OCI-LY3 (cell line): ENCODE measurements at regions not wholly inside any gene's neighbourhood (a gene's known extent, or its start where the extent isn't known, plus 50 kb on each side); places are given as distances from the start of the nearest gene placed in this dataset.
"Not testable (repeated sequence)": the region's sequence is repeated elsewhere in the genome, so short reads cannot be mapped to it uniquely, and the experiment has no call there.

Experiments used
- H2AFZ ChIP-seq: fragments of 200-600, 300-600 bp; shearing (Covaris generic); 2 replicates; pipeline ENCODE4 v1.6.0; 2014; ENCODE audit warnings: antibody characterized with exemption, low read depth, low read length
- H3K27ac ChIP-seq: fragments of 200-600, 300-600 bp; sonication (generic); 2 replicates; pipeline ENCODE4 v1.5.1; 2014; ENCODE audit warnings: mild to moderate bottlenecking, low read length, moderate library complexity, mixed read lengths
- H3K27me3 ChIP-seq: fragments of 200-600, 300-600 bp; sonication (generic); 2 replicates; pipeline ENCODE4 v1.6.1; 2014; ENCODE audit warnings: low read depth, low read length, mixed read lengths
- H3K36me3 ChIP-seq: fragments of 200-600, 300-600 bp; sonication (generic); replicated peaks from 2 replicates; pipeline ENCODE3; 2014; ENCODE audit warnings: low read depth, low read length, mixed read lengths
- H3K4me1 ChIP-seq: fragments of 300-600, 200-600 bp; sonication (generic); 2 replicates; pipeline ENCODE4 v1.6.1; 2014; ENCODE audit warnings: low read length, mixed read lengths
- H3K4me2 ChIP-seq: fragments of 200-600, 300-600 bp; sonication (generic); 2 replicates; pipeline ENCODE4 v1.6.1; 2014; ENCODE audit warnings: low read length, mixed read lengths
- H3K4me3 ChIP-seq: fragments of 300-600, 200-600 bp; sonication (generic); 2 replicates; pipeline ENCODE4 v1.5.1; 2014; ENCODE audit warnings: antibody characterized with exemption, mild to moderate bottlenecking, low read length, moderate library complexity
- H3K79me2 ChIP-seq: fragments of 300-600, 200-600 bp; shearing (Covaris generic); 2 replicates; pipeline ENCODE4 v1.6.1; 2014; ENCODE audit warnings: mild to moderate bottlenecking, low read length, mixed read lengths
- H3K9ac ChIP-seq: fragments of 300-600, 200-600 bp; shearing (Covaris generic); 2 replicates; pipeline ENCODE4 v1.6.0; 2014; ENCODE audit warnings: mild to moderate bottlenecking, low read length, moderate library complexity
- H3K9me3 ChIP-seq: fragments of 200-600, 300-600 bp; shearing (Covaris generic); 2 replicates; pipeline ENCODE4 v1.6.1; 2014; ENCODE audit warnings: low read length, mixed read lengths; ENCODE audit not compliant: insufficient read depth
- H4K20me1 ChIP-seq: fragments of 200-600, 300-600 bp; sonication (generic); 2 replicates; pipeline ENCODE4 v1.6.1; 2016; ENCODE audit warnings: low read length, mixed read lengths; ENCODE audit not compliant: insufficient read depth
- EZH2phosphoT487 ChIP-seq: fragments of 200-600 bp; shearing (Covaris generic); IDR thresholded peaks from 2 replicates; pipeline ENCODE4 v1.6.1; 2018; ENCODE audit warnings: antibody characterized with exemption, mixed run types, low read depth
- TF ChIP-seq, protein P1 (sequence below): fragments of 200-600, 300-600 bp; sonication (generic); IDR thresholded peaks from 2 replicates; pipeline ENCODE4 v1.5.1; 2014; ENCODE audit warnings: antibody characterized with exemption, low read length, low read depth

DNA sequence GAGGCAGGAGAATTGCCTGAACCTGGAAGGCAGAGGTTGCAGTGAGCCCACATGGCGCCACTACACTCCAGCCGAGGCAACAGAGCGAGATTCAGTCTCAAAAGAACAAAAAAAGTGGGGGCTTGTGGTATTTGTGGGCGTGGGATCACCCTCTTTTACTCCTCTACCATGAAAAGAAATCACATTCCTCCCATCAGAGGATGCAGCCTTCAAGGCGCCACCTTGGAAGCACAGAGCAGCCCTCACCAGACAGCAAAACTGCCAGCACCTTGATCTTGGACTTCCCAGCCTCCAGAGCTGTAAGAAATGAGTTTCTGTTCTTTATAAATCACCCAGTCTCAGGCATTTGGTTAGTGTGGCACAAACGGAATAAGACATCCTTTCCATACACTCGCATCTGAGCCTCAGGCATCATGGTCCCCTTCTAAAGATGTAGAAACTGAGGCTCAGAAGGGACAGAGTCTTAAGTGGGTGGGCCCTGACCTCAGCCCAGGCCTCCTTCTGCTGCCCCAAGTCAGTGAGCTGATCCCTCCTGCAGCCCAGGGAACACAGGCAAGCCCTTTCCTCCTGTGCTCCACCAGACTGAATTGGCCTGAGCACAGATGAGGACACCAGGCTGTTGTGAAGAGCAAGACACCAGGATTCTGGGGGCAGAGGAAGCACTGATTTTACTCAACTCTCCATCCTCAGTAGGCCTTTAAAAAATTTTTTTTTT lies 201.7 kb upstream of the LINGO1 start:
- Histone ChIP-seq H3K4me3 (no peak overlapping the region), H3K36me3 (no peaks in the 10 kb centered on the region), H3K9ac (no peak overlapping the region), H3K9me3 (no peaks in the 10 kb centered on the region), H3K27me3 (no peaks in the 10 kb centered on the region), H2AFZ (no peak overlapping the region), H3K4me1 (peaks cover 17% of the 10 kb centered on the region), H3K79me2 (no peaks in the 10 kb centered on the region), H3K4me2 (no peak overlapping the region), H4K20me1 (no peaks in the 10 kb centered on the region), H3K27ac (no peak overlapping the region)
- TF ChIP-seq, protein P1, sequence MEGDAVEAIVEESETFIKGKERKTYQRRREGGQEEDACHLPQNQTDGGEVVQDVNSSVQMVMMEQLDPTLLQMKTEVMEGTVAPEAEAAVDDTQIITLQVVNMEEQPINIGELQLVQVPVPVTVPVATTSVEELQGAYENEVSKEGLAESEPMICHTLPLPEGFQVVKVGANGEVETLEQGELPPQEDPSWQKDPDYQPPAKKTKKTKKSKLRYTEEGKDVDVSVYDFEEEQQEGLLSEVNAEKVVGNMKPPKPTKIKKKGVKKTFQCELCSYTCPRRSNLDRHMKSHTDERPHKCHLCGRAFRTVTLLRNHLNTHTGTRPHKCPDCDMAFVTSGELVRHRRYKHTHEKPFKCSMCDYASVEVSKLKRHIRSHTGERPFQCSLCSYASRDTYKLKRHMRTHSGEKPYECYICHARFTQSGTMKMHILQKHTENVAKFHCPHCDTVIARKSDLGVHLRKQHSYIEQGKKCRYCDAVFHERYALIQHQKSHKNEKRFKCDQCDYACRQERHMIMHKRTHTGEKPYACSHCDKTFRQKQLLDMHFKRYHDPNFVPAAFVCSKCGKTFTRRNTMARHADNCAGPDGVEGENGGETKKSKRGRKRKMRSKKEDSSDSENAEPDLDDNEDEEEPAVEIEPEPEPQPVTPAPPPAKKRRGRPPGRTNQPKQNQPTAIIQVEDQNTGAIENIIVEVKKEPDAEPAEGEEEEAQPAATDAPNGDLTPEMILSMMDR = no peak
- TF ChIP-seq EZH2phosphoT487 = no peak

DNA sequence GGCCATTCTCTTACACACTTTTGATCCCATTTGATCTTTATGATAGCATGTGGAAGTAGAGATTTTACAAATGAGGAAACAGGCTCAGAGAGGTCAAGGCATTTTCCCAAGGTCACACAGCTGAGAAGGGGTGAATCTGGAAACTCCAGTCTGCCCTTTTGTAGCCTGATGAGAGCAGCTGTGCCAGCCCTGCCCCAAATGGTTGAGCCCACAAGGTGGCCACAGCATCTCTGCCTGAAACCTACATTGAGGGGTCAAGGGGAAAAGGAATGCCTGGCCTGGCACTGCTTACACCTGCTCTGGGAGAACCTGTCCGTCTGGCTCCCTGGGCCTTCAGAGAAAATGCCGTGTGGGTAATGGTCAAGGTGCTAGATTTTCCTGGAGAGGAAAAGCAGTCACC lies 200.2 kb upstream of the LINGO1 start:
- no peak overlapping the region for H3K4me2 ChIP-seq
- TF ChIP-seq EZH2phosphoT487 = no peak
- TF ChIP-seq, protein P1 = no peak
- H3K4me3 ChIP-seq = no peak overlapping the region
- no peaks in the 10 kb centered on the region for H3K79me2 ChIP-seq
- no peaks in the 10 kb centered on the region for H3K27me3 ChIP-seq
- H3K9me3 ChIP-seq = no peaks in the 10 kb centered on the region
- no peaks in the 10 kb centered on the region for H4K20me1 ChIP-seq
- H3K9ac ChIP-seq = no peak overlapping the region
- peaks cover 17% of the 10 kb centered on the region for H3K4me1 ChIP-seq
- H3K36me3 ChIP-seq = no peaks in the 10 kb centered on the region
- no peak overlapping the region for H3K27ac ChIP-seq
- no peak overlapping the region for H2AFZ ChIP-seq

DNA sequence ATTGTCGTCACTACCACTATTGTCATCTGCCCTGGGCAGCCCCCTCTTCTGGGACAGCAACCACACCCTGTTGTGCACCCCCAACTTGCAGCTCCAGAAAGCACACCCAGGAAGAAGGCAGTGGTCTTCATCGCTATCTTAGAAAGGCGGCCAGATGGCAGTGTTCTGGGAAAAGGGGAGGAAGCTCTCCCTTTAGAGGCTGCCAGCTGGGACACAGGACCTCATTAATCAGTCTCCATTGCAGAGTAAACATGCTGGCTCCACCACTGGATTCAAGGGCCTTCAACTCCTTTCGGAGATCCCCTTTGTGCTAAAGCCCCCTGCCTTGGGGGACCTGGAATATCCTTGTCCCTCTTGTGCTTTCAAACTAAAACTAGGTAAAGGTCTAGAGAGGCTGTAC lies 199.3 kb upstream of the LINGO1 start:
- Histone ChIP-seq H3K4me2 (no peak overlapping the region), H3K36me3 (no peaks in the 10 kb centered on the region), H3K27ac (no peak overlapping the region), H3K27me3 (no peaks in the 10 kb centered on the region), H2AFZ (no peak overlapping the region), H3K4me3 (no peak overlapping the region), H3K79me2 (no peaks in the 10 kb centered on the region), H3K9ac (no peak overlapping the region), H3K9me3 (no peaks in the 10 kb centered on the region), H4K20me1 (no peaks in the 10 kb centered on the region), H3K4me1 (peaks cover 17% of the 10 kb centered on the region)
- TF ChIP-seq, protein P1 = no peak
- no peak for TF ChIP-seq EZH2phosphoT487

DNA sequence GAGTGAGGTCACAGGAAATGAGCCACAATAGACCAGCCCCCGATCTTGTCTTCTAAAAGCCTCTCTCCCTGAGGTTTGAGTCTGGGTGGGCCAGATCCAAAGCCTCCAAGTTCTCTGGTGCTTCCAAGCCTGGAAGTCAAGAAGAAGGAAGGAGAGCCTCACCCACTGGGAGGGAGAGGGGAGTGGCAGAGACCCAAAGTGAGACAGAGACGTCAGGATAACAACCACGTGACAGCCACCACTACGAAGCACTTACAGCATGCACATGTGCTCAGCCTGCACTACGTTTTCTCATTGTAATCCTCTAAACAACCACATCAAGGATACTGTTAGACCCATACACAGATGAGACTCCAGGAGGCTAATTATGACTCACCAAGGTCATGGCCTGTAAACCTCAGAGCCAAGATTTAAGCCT lies 197.3 kb upstream of the LINGO1 start:
- Histone ChIP-seq H3K9ac (no peak overlapping the region), H3K4me3 (no peak overlapping the region), H3K4me2 (no peak overlapping the region), H2AFZ (no peak overlapping the region), H4K20me1 (no peaks in the 10 kb centered on the region), H3K36me3 (no peaks in the 10 kb centered on the region), H3K27me3 (no peaks in the 10 kb centered on the region), H3K9me3 (no peaks in the 10 kb centered on the region), H3K79me2 (no peaks in the 10 kb centered on the region), H3K27ac (no peak overlapping the region), H3K4me1 (peaks cover 17% of the 10 kb centered on the region)
- TF ChIP-seq, protein P1 = no peak

DNA sequence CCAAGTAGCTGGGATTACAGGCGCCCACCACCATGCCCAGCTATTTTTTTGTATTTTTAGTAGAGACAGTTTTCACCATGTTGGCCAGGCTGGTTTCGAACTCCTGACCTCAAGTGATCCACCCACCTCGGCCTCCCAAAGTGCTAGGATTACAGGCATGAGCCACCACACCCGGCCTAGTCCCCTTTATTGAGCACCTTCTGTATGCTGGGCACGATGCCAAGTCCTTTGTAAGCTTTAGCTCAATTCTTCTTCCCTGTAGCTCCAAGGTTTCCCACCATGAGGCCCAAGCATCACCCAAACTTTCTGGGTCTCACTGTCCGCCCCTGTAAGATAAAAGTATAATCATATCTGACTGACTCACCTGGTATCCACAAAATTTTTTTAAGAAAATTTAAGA lies 196.6 kb upstream of the LINGO1 start:
- not testable (repeated sequence) for H3K9ac ChIP-seq, H3K27ac ChIP-seq, H4K20me1 ChIP-seq, H3K9me3 ChIP-seq, H2AFZ ChIP-seq, H3K36me3 ChIP-seq, H3K27me3 ChIP-seq, H3K4me2 ChIP-seq, H3K4me3 ChIP-seq, H3K79me2 ChIP-seq
- H3K4me1 ChIP-seq = peaks cover 21% of the 10 kb centered on the region
